ENCODE measurements at regions not wholly inside any gene's neighbourhood (a gene's known extent, or its start where the extent isn't known, plus 50 kb on each side); places are given as distances from the start of the nearest gene placed in this dataset.

GRCh38 chr1:99476058-99476457, 169.9 kb upstream of the PALMD start:
- Histone ChIP-seq H3K79me2 (ENCODE audit: control insufficient read depth, insufficient read depth, low read length, poor library complexity) (no peaks in the 10 kb centered on the region), H3K9ac (ENCODE audit: low read length) (no peak overlapping the region), H3K79me1 (ENCODE audit: low read length) (no peaks in the 10 kb centered on the region), H3K23ac (ENCODE audit: low read length) (no peak overlapping the region), H4K12ac (ENCODE audit: low read depth, low read length) (no peak overlapping the region), H3K27me3 (ENCODE audit: insufficient read depth, low read length) (no peaks in the 10 kb centered on the region), H3K9me3 (ENCODE audit: insufficient read depth, low read depth, low read length) (no peaks in the 10 kb centered on the region), H3K27ac (ENCODE audit: low read depth, low read length) (no peak overlapping the region), H3K4ac (ENCODE audit: low read depth, low read length) (no peak overlapping the region), H3K4me3 (ENCODE audit: low read depth, low read length) (no peak overlapping the region), H4K8ac (ENCODE audit: low read depth, low read length) (no peak overlapping the region), H4K91ac (ENCODE audit: low read depth, low read length) (no peak overlapping the region), H2BK120ac (ENCODE audit: insufficient read depth, low read length, poor library complexity) (no peak overlapping the region), H3K14ac (ENCODE audit: low read length) (no peak overlapping the region), H2BK5ac (ENCODE audit: low read depth, low read length, poor library complexity) (no peak overlapping the region), H3K36me3 (ENCODE audit: control insufficient read depth in 1 of 2, insufficient read depth in 2 of 2, low read length in 2 of 2) (no peaks in the 10 kb centered on the region), H3K4me1 (ENCODE audit: control insufficient read depth in 1 of 2, insufficient read depth in 2 of 2, low read length in 2 of 2) (no peaks in the 10 kb centered on the region), H2AK5ac (ENCODE audit: low read length) (no peak overlapping the region), H3K4me2 (ENCODE audit: low read length) (no peak overlapping the region), H2AFZ (ENCODE audit: insufficient read depth, low read length, poor library complexity) (no peak overlapping the region), H3K18ac (ENCODE audit: low read length) (no peak overlapping the region), H2BK12ac (ENCODE audit: low read length) (no peak overlapping the region)
- no peak for DNase-seq
- no CpG with 5 or more reads among the region's 3 CpGs for WGBS (ENCODE audit: extremely low coverage, insufficient coverage, insufficient read length)

GRCh38 chr1:99481391-99481996, 164.4 kb upstream of the PALMD start:
- H3K79me1 ChIP-seq (ENCODE audit: low read length): no peaks in the 10 kb centered on the region
- H4K91ac ChIP-seq (ENCODE audit: low read depth, low read length): no peak overlapping the region
- H3K36me3 ChIP-seq (ENCODE audit: control insufficient read depth in 1 of 2, insufficient read depth in 2 of 2, low read length in 2 of 2): no peaks in the 10 kb centered on the region
- no peak overlapping the region for H4K8ac ChIP-seq (ENCODE audit: low read depth, low read length)
- no peak overlapping the region for H3K4me2 ChIP-seq (ENCODE audit: low read length)
- H3K27ac ChIP-seq (ENCODE audit: low read depth, low read length): no peak overlapping the region
- peak; percentile 22 to 88 for DNase-seq
- no peaks in the 10 kb centered on the region for H3K9me3 ChIP-seq (ENCODE audit: insufficient read depth, low read depth, low read length)
- no peaks in the 10 kb centered on the region for H3K27me3 ChIP-seq (ENCODE audit: insufficient read depth, low read length)
- H2AFZ ChIP-seq (ENCODE audit: insufficient read depth, low read length, poor library complexity): no peak overlapping the region
- H3K4ac ChIP-seq (ENCODE audit: low read depth, low read length): no peak overlapping the region
- no peak overlapping the region for H2AK5ac ChIP-seq (ENCODE audit: low read length)
- no peaks in the 10 kb centered on the region for H3K79me2 ChIP-seq (ENCODE audit: control insufficient read depth, insufficient read depth, low read length, poor library complexity)
- no peaks in the 10 kb centered on the region for H3K4me1 ChIP-seq (ENCODE audit: control insufficient read depth in 1 of 2, insufficient read depth in 2 of 2, low read length in 2 of 2)
- no peak overlapping the region for H4K12ac ChIP-seq (ENCODE audit: low read depth, low read length)
- no peak overlapping the region for H2BK120ac ChIP-seq (ENCODE audit: insufficient read depth, low read length, poor library complexity)
- H2BK5ac ChIP-seq (ENCODE audit: low read depth, low read length, poor library complexity): no peak overlapping the region
- H3K4me3 ChIP-seq (ENCODE audit: low read depth, low read length): no peak overlapping the region
- no peak overlapping the region for H3K9ac ChIP-seq (ENCODE audit: low read length)
- H3K23ac ChIP-seq (ENCODE audit: low read length): no peak overlapping the region
- H3K14ac ChIP-seq (ENCODE audit: low read length): no peak overlapping the region
- no peak overlapping the region for H2BK12ac ChIP-seq (ENCODE audit: low read length)
- no peak overlapping the region for H3K18ac ChIP-seq (ENCODE audit: low read length)

- WGBS (ENCODE audit: extremely low coverage, insufficient coverage, insufficient read length): no CpG with 5 or more reads among the region's 2 CpGs
- Histone ChIP-seq H2BK12ac (ENCODE audit: low read length) (no peak overlapping the region), H2AK5ac (ENCODE audit: low read length) (no peak overlapping the region), H3K79me1 (ENCODE audit: low read length) (no peaks in the 10 kb centered on the region), H4K8ac (ENCODE audit: low read depth, low read length) (no peak overlapping the region), H3K27ac (ENCODE audit: low read depth, low read length) (no peak overlapping the region), H3K27me3 (ENCODE audit: insufficient read depth, low read length) (no peaks in the 10 kb centered on the region), H4K12ac (ENCODE audit: low read depth, low read length) (no peak overlapping the region), H3K4ac (ENCODE audit: low read depth, low read length) (no peak overlapping the region), H3K9me3 (ENCODE audit: insufficient read depth, low read depth, low read length) (no peaks in the 10 kb centered on the region), H3K36me3 (ENCODE audit: control insufficient read depth in 1 of 2, insufficient read depth in 2 of 2, low read length in 2 of 2) (no peaks in the 10 kb centered on the region), H3K23ac (ENCODE audit: low read length) (no peak overlapping the region), H3K4me1 (ENCODE audit: control insufficient read depth in 1 of 2, insufficient read depth in 2 of 2, low read length in 2 of 2) (no peaks in the 10 kb centered on the region), H3K4me2 (ENCODE audit: low read length) (no peak overlapping the region), H3K79me2 (ENCODE audit: control insufficient read depth, insufficient read depth, low read length, poor library complexity) (no peaks in the 10 kb centered on the region), H2BK5ac (ENCODE audit: low read depth, low read length, poor library complexity) (no peak overlapping the region), H3K14ac (ENCODE audit: low read length) (no peak overlapping the region), H3K18ac (ENCODE audit: low read length) (no peak overlapping the region), H2BK120ac (ENCODE audit: insufficient read depth, low read length, poor library complexity) (no peak overlapping the region), H3K4me3 (ENCODE audit: low read depth, low read length) (no peak overlapping the region), H4K91ac (ENCODE audit: low read depth, low read length) (no peak overlapping the region), H2AFZ (ENCODE audit: insufficient read depth, low read length, poor library complexity) (no peak overlapping the region), H3K9ac (ENCODE audit: low read length) (no peak overlapping the region)
- no peak for DNase-seq
Observed at GRCh38 chr1:99482286-99482685, 163.6 kb upstream of the PALMD start.

GRCh38 chr1:99482750-99483149, 163.2 kb upstream of the PALMD start:
- no peak overlapping the region for H4K91ac ChIP-seq (ENCODE audit: low read depth, low read length)
- H3K4ac ChIP-seq (ENCODE audit: low read depth, low read length): no peak overlapping the region
- no peak overlapping the region for H2BK12ac ChIP-seq (ENCODE audit: low read length)
- H3K9me3 ChIP-seq (ENCODE audit: insufficient read depth, low read depth, low read length): no peaks in the 10 kb centered on the region
- no peak overlapping the region for H3K23ac ChIP-seq (ENCODE audit: low read length)
- H3K27ac ChIP-seq (ENCODE audit: low read depth, low read length): no peak overlapping the region
- H3K79me2 ChIP-seq (ENCODE audit: control insufficient read depth, insufficient read depth, low read length, poor library complexity): no peaks in the 10 kb centered on the region
- no peak overlapping the region for H2AK5ac ChIP-seq (ENCODE audit: low read length)
- no peak overlapping the region for H3K4me2 ChIP-seq (ENCODE audit: low read length)
- no peak overlapping the region for H2AFZ ChIP-seq (ENCODE audit: insufficient read depth, low read length, poor library complexity)
- DNase-seq: no peak
- H4K12ac ChIP-seq (ENCODE audit: low read depth, low read length): no peak overlapping the region
- H3K18ac ChIP-seq (ENCODE audit: low read length): no peak overlapping the region
- no peak overlapping the region for H2BK120ac ChIP-seq (ENCODE audit: insufficient read depth, low read length, poor library complexity)
- H3K14ac ChIP-seq (ENCODE audit: low read length): no peak overlapping the region
- no peak overlapping the region for H3K9ac ChIP-seq (ENCODE audit: low read length)
- H3K4me3 ChIP-seq (ENCODE audit: low read depth, low read length): no peak overlapping the region
- H2BK5ac ChIP-seq (ENCODE audit: low read depth, low read length, poor library complexity): no peak overlapping the region
- no peaks in the 10 kb centered on the region for H3K4me1 ChIP-seq (ENCODE audit: control insufficient read depth in 1 of 2, insufficient read depth in 2 of 2, low read length in 2 of 2)
- H3K27me3 ChIP-seq (ENCODE audit: insufficient read depth, low read length): no peaks in the 10 kb centered on the region
- no peaks in the 10 kb centered on the region for H3K36me3 ChIP-seq (ENCODE audit: control insufficient read depth in 1 of 2, insufficient read depth in 2 of 2, low read length in 2 of 2)
- H4K8ac ChIP-seq (ENCODE audit: low read depth, low read length): no peak overlapping the region
- WGBS (ENCODE audit: extremely low coverage, insufficient coverage, insufficient read length): no CpG with 5 or more reads among the region's 4 CpGs
- no peaks in the 10 kb centered on the region for H3K79me1 ChIP-seq (ENCODE audit: low read length)
